Suprapubic skin (tissue), 4 donors: ENCODE measurements at regions not wholly inside any gene's neighbourhood (a gene's known extent, or its start where the extent isn't known, plus 50 kb on each side); places are given as distances from the start of the nearest gene placed in this dataset.

Experiments
- DNase-seq, 2 donors: peaks; one replicate each; pipeline ENCODE4 v3.0.0-alpha.2; 2019; ENCODE audit warnings: low spot score in 2 of 2
- H3K27ac ChIP-seq: fragments of 200-600 bp; sonication (generic); one replicate; pipeline ENCODE4 v1.5.1; 2019
- H3K27me3 ChIP-seq: fragments of 200-600 bp; sonication (generic); one replicate; pipeline ENCODE4 v1.5.1; 2019
- H3K36me3 ChIP-seq: fragments of 200-600 bp; sonication (generic); one replicate; pipeline ENCODE4 v1.5.1; 2019
- H3K4me1 ChIP-seq: fragments of 200-600 bp; sonication (generic); one replicate; pipeline ENCODE4 v1.5.1; 2019
- H3K4me3 ChIP-seq: fragments of 200-600 bp; sonication (generic); one replicate; pipeline ENCODE4 v1.5.1; 2019; ENCODE audit warnings: mild to moderate bottlenecking
- H3K9me3 ChIP-seq: fragments of 200-600 bp; sonication (generic); one replicate; pipeline ENCODE4 v1.5.1; 2019
- CTCF ChIP-seq, 2 donors: fragments of 200-600 bp in 1 of 2; fragments of 450-650 bp in 1 of 2; sonication (generic) in 1 of 2; IDR thresholded peaks; one replicate each; pipeline ENCODE4 v1.5.1; 2016 to 2019; ENCODE audit warnings: antibody characterized with exemption in 2 of 2, mild to moderate bottlenecking in 1 of 2, moderate library complexity in 1 of 2
- EP300 ChIP-seq: sonication (generic); formaldehyde crosslinking; IDR thresholded peaks from one replicate; pipeline ENCODE4 v1.6.1; 2017; ENCODE audit warnings: antibody characterized with exemption
- POLR2A ChIP-seq, 2 donors: fragments of 450-650 bp; IDR thresholded peaks; one replicate each; pipeline ENCODE4 v1.6.1; 2017; ENCODE audit warnings: antibody characterized with exemption in 2 of 2, mild to moderate bottlenecking in 2 of 2, moderate library complexity in 2 of 2
- POLR2AphosphoS5 ChIP-seq, 3 donors: sonication (generic); formaldehyde crosslinking; IDR thresholded peaks; one replicate each; pipeline ENCODE4 v1.6.1; 2017; ENCODE audit warnings: antibody characterized with exemption in 3 of 3
- WGBS: methylation state at CpG from one replicate; pipeline ENCODE4 v1.1.5; 2018; 5-methylcytosine and 5-hydroxymethylcytosine counted together

GRCh38 chr1:81408419-81408818 lies 392.3 kb upstream of the ADGRL2 start:
- 62% methylated on average over 6 of the region's 6 CpGs for WGBS
- no peak for TF ChIP-seq EP300
- no peak for TF ChIP-seq CTCF (IDR thresholded peaks at IDR 0.05)
- no peak for TF ChIP-seq POLR2A (IDR thresholded peaks at IDR 0.05)
- TF ChIP-seq POLR2AphosphoS5 (IDR thresholded peaks at IDR 0.05), result no peak
- H3K4me1 ChIP-seq, result peaks cover 5% of the 10 kb centered on the region
- no peaks in the 10 kb centered on the region for H3K9me3 ChIP-seq
- H3K27me3 ChIP-seq, result no peaks in the 10 kb centered on the region
- no peaks in the 10 kb centered on the region for H3K36me3 ChIP-seq
- H3K4me3 ChIP-seq, result no peak overlapping the region
- H3K27ac ChIP-seq, result no peak overlapping the region
- no peak for DNase-seq

- H3K36me3 ChIP-seq, result no peaks in the 10 kb centered on the region
- DNase-seq, result no peak
- 52% methylated on average over 5 of the region's 5 CpGs for WGBS
- H3K27me3 ChIP-seq, result no peaks in the 10 kb centered on the region
- no peaks in the 10 kb centered on the region for H3K9me3 ChIP-seq
- peaks cover 5% of the 10 kb centered on the region for H3K4me1 ChIP-seq
- H3K27ac ChIP-seq, result no peak overlapping the region
- TF ChIP-seq POLR2AphosphoS5 (IDR thresholded peaks at IDR 0.05), result no peak
- TF ChIP-seq POLR2A (IDR thresholded peaks at IDR 0.05), result no peak
- TF ChIP-seq EP300, result no peak
- no peak overlapping the region for H3K4me3 ChIP-seq
Measured at GRCh38 chr1:81407000-81407821, 393.5 kb upstream of the ADGRL2 start.

GRCh38 chr1:81406292-81406999 lies 394.3 kb upstream of the ADGRL2 start:
- no peak for TF ChIP-seq POLR2A (IDR thresholded peaks at IDR 0.05)
- TF ChIP-seq CTCF (IDR thresholded peaks at IDR 0.05), result no peak
- TF ChIP-seq EP300, result no peak
- no peak for TF ChIP-seq POLR2AphosphoS5 (IDR thresholded peaks at IDR 0.05)
- 67% methylated on average over 8 of the region's 8 CpGs for WGBS
- Histone ChIP-seq H3K27ac (no peak overlapping the region), H3K27me3 (no peaks in the 10 kb centered on the region), H3K9me3 (no peaks in the 10 kb centered on the region), H3K36me3 (no peaks in the 10 kb centered on the region), H3K4me3 (peak overlapping the region; percentile 2), H3K4me1 (peaks cover 5% of the 10 kb centered on the region)
- DNase-seq, result no peak

GRCh38 chr1:81398041-81398440 lies 402.7 kb upstream of the ADGRL2 start:
- no peak for DNase-seq
- TF ChIP-seq POLR2A (IDR thresholded peaks at IDR 0.05) (no peak), CTCF (IDR thresholded peaks at IDR 0.05) (no peak), EP300 (no peak), POLR2AphosphoS5 (IDR thresholded peaks at IDR 0.05) (no peak)

GRCh38 chr1:81392526-81393226 lies 408.1 kb upstream of the ADGRL2 start:
- DNase-seq, result no peak
- H3K36me3 ChIP-seq, result no peaks in the 10 kb centered on the region
- no peak overlapping the region for H3K27ac ChIP-seq
- TF ChIP-seq CTCF (IDR thresholded peaks at IDR 0.05) (no peak), EP300 (no peak), POLR2A (IDR thresholded peaks at IDR 0.05) (no peak), POLR2AphosphoS5 (IDR thresholded peaks at IDR 0.05) (no peak)
- no peaks in the 10 kb centered on the region for H3K27me3 ChIP-seq
- no peaks in the 10 kb centered on the region for H3K9me3 ChIP-seq
- no peak overlapping the region for H3K4me3 ChIP-seq
- H3K4me1 ChIP-seq, result peaks cover 3% of the 10 kb centered on the region

More at GRCh38 chr1:81398041-81398440, 402.7 kb upstream of the ADGRL2 start:
- Histone ChIP-seq H3K36me3 (no peaks in the 10 kb centered on the region), H3K27ac (no peak overlapping the region), H3K4me1 (no peaks in the 10 kb centered on the region), H3K4me3 (no peak overlapping the region), H3K9me3 (no peaks in the 10 kb centered on the region), H3K27me3 (no peaks in the 10 kb centered on the region)
